ENCODE measurements at regions not wholly inside any gene's neighbourhood (a gene's known extent, or its start where the extent isn't known, plus 50 kb on each side); places are given as distances from the start of the nearest gene placed in this dataset.

GRCh38 chrX:4240541-4241194 lies 527.2 kb upstream of the PRKX start:
- H3K79me1 ChIP-seq (replicated peaks; ENCODE audit: low read length, poor library complexity, severe bottlenecking): no peaks in the 10 kb centered on the region
- H2BK15ac ChIP-seq (ENCODE audit: low read depth, poor library complexity, severe bottlenecking): no peak overlapping the region
- H3K27me3 ChIP-seq (ENCODE audit: control insufficient read depth in 1 of 2, insufficient read depth in 1 of 2, low read length in 2 of 2): no peaks in the 10 kb centered on the region
- H3K4me1 ChIP-seq (ENCODE audit: control insufficient read depth, insufficient read depth, low read depth, low read length): no peaks in the 10 kb centered on the region
- no peak overlapping the region for H3K27ac ChIP-seq (ENCODE audit: low read length, poor library complexity, severe bottlenecking)
- no peak overlapping the region for H2AFZ ChIP-seq (ENCODE audit: low read depth, low read length)
- H2BK12ac ChIP-seq (ENCODE audit: low read length in 2 of 2): no peak overlapping the region
- no peak overlapping the region for H3K4ac ChIP-seq (ENCODE audit: low read depth in 1 of 2, low read length in 2 of 2)
- H2BK5ac ChIP-seq (ENCODE audit: low read depth, low read length, poor library complexity, severe bottlenecking): no peak overlapping the region
- 47% methylated on average over 6 of the region's 6 CpGs for WGBS
- no peak overlapping the region for H3K14ac ChIP-seq (ENCODE audit: low read length in 2 of 2)
- DNase-seq: no peak
- H3K23ac ChIP-seq (ENCODE audit: low read length in 2 of 2): no peak overlapping the region
- no peak overlapping the region for H3K4me3 ChIP-seq (ENCODE audit: insufficient read depth in 1 of 2, low read depth in 1 of 2, low read length in 2 of 2)
- no peak overlapping the region for H3K4me2 ChIP-seq (ENCODE audit: low read length, poor library complexity, severe bottlenecking)
- H4K8ac ChIP-seq (ENCODE audit: low read length): no peak overlapping the region
- peaks cover 33% of the 10 kb centered on the region for H3K9me3 ChIP-seq (ENCODE audit: control insufficient read depth, low read length)
- H2AK5ac ChIP-seq (ENCODE audit: low read length, severe bottlenecking): no peak overlapping the region
- H2BK120ac ChIP-seq (ENCODE audit: low read depth, low read length): no peak overlapping the region
- no peak overlapping the region for H3K9ac ChIP-seq (ENCODE audit: low read length)
- H3K18ac ChIP-seq (ENCODE audit: low read depth in 1 of 2, low read length in 2 of 2): no peak overlapping the region
- H3K36me3 ChIP-seq (ENCODE audit: control insufficient read depth in 1 of 2, insufficient read depth in 2 of 2, low read depth in 1 of 2, low read length in 2 of 2): no peaks in the 10 kb centered on the region
- H4K91ac ChIP-seq (ENCODE audit: low read length): no peak overlapping the region

GRCh38 chrX:4239650-4240540 lies 526.4 kb upstream of the PRKX start:
- Histone ChIP-seq H4K91ac (ENCODE audit: low read length) (no peak overlapping the region), H3K18ac (ENCODE audit: low read depth in 1 of 2, low read length in 2 of 2) (no peak overlapping the region), H3K27me3 (ENCODE audit: control insufficient read depth in 1 of 2, insufficient read depth in 1 of 2, low read length in 2 of 2) (no peaks in the 10 kb centered on the region), H3K4me2 (ENCODE audit: low read length, poor library complexity, severe bottlenecking) (no peak overlapping the region), H3K9ac (ENCODE audit: low read length) (no peak overlapping the region), H3K23ac (ENCODE audit: low read length in 2 of 2) (no peak overlapping the region), H3K14ac (ENCODE audit: low read length in 2 of 2) (no peak overlapping the region), H3K4me1 (ENCODE audit: control insufficient read depth, insufficient read depth, low read depth, low read length) (no peaks in the 10 kb centered on the region), H2BK12ac (ENCODE audit: low read length in 2 of 2) (no peak overlapping the region), H2BK5ac (ENCODE audit: low read depth, low read length, poor library complexity, severe bottlenecking) (no peak overlapping the region), H4K8ac (ENCODE audit: low read length) (no peak overlapping the region), H3K36me3 (ENCODE audit: control insufficient read depth in 1 of 2, insufficient read depth in 2 of 2, low read depth in 1 of 2, low read length in 2 of 2) (no peaks in the 10 kb centered on the region), H2AFZ (ENCODE audit: low read depth, low read length) (no peak overlapping the region), H3K27ac (ENCODE audit: low read length, poor library complexity, severe bottlenecking) (no peak overlapping the region), H2BK15ac (ENCODE audit: low read depth, poor library complexity, severe bottlenecking) (no peak overlapping the region), H2BK120ac (ENCODE audit: low read depth, low read length) (no peak overlapping the region), H3K4ac (ENCODE audit: low read depth in 1 of 2, low read length in 2 of 2) (no peak overlapping the region), H3K79me1 (replicated peaks; ENCODE audit: low read length, poor library complexity, severe bottlenecking) (no peaks in the 10 kb centered on the region), H2AK5ac (ENCODE audit: low read length, severe bottlenecking) (no peak overlapping the region), H3K9me3 (ENCODE audit: control insufficient read depth, low read length) (peaks cover 33% of the 10 kb centered on the region), H3K4me3 (ENCODE audit: insufficient read depth in 1 of 2, low read depth in 1 of 2, low read length in 2 of 2) (no peak overlapping the region)
- DNase-seq: no peak
- WGBS: 58% methylated on average over 5 of the region's 5 CpGs

- Histone ChIP-seq H2BK15ac (ENCODE audit: low read depth, poor library complexity, severe bottlenecking) (no peak overlapping the region), H3K4ac (ENCODE audit: low read depth in 1 of 2, low read length in 2 of 2) (no peak overlapping the region), H3K9me3 (ENCODE audit: control insufficient read depth, low read length) (peaks cover 41% of the 10 kb centered on the region), H3K4me2 (ENCODE audit: low read length, poor library complexity, severe bottlenecking) (no peak overlapping the region), H3K36me3 (ENCODE audit: control insufficient read depth in 1 of 2, insufficient read depth in 2 of 2, low read depth in 1 of 2, low read length in 2 of 2) (no peaks in the 10 kb centered on the region), H2BK12ac (ENCODE audit: low read length in 2 of 2) (no peak overlapping the region), H3K4me3 (ENCODE audit: insufficient read depth in 1 of 2, low read depth in 1 of 2, low read length in 2 of 2) (no peak overlapping the region), H3K9ac (ENCODE audit: low read length) (no peak overlapping the region), H2BK120ac (ENCODE audit: low read depth, low read length) (no peak overlapping the region), H3K79me1 (replicated peaks; ENCODE audit: low read length, poor library complexity, severe bottlenecking) (no peaks in the 10 kb centered on the region), H3K27me3 (ENCODE audit: control insufficient read depth in 1 of 2, insufficient read depth in 1 of 2, low read length in 2 of 2) (no peaks in the 10 kb centered on the region), H2BK5ac (ENCODE audit: low read depth, low read length, poor library complexity, severe bottlenecking) (no peak overlapping the region), H2AK5ac (ENCODE audit: low read length, severe bottlenecking) (no peak overlapping the region), H3K27ac (ENCODE audit: low read length, poor library complexity, severe bottlenecking) (no peak overlapping the region), H3K18ac (ENCODE audit: low read depth in 1 of 2, low read length in 2 of 2) (no peak overlapping the region), H3K14ac (ENCODE audit: low read length in 2 of 2) (no peak overlapping the region), H3K4me1 (ENCODE audit: control insufficient read depth, insufficient read depth, low read depth, low read length) (no peaks in the 10 kb centered on the region), H3K23ac (ENCODE audit: low read length in 2 of 2) (no peak overlapping the region), H4K91ac (ENCODE audit: low read length) (no peak overlapping the region), H4K8ac (ENCODE audit: low read length) (no peak overlapping the region), H2AFZ (ENCODE audit: low read depth, low read length) (no peak overlapping the region)
- no CpG with 5 or more reads among the region's 3 CpGs for WGBS
- DNase-seq: no peak
Observed at GRCh38 chrX:4238916-4239315, 525.5 kb upstream of the PRKX start.

GRCh38 chrX:4225086-4225485 lies 511.6 kb upstream of the PRKX start:
- H3K27ac ChIP-seq (ENCODE audit: low read length, poor library complexity, severe bottlenecking): no peak overlapping the region
- no peak overlapping the region for H3K4me2 ChIP-seq (ENCODE audit: low read length, poor library complexity, severe bottlenecking)

More at GRCh38 chrX:4225086-4225485, 511.6 kb upstream of the PRKX start:
- H2BK12ac ChIP-seq (ENCODE audit: low read length in 2 of 2): no peak overlapping the region
- H3K23ac ChIP-seq (ENCODE audit: low read length in 2 of 2): no peak overlapping the region
- no peak overlapping the region for H3K9ac ChIP-seq (ENCODE audit: low read length)
- H3K4me1 ChIP-seq (ENCODE audit: control insufficient read depth, insufficient read depth, low read depth, low read length): no peaks in the 10 kb centered on the region
- no peaks in the 10 kb centered on the region for H3K79me1 ChIP-seq (replicated peaks; ENCODE audit: low read length, poor library complexity, severe bottlenecking)
- no peaks in the 10 kb centered on the region for H3K27me3 ChIP-seq (ENCODE audit: control insufficient read depth in 1 of 2, insufficient read depth in 1 of 2, low read length in 2 of 2)
- H2AK5ac ChIP-seq (ENCODE audit: low read length, severe bottlenecking): no peak overlapping the region
- no peak for DNase-seq
- H3K14ac ChIP-seq (ENCODE audit: low read length in 2 of 2): no peak overlapping the region
- no peak overlapping the region for H2AFZ ChIP-seq (ENCODE audit: low read depth, low read length)
- no peak overlapping the region for H4K8ac ChIP-seq (ENCODE audit: low read length)
- H3K4ac ChIP-seq (ENCODE audit: low read depth in 1 of 2, low read length in 2 of 2): no peak overlapping the region
- no peak overlapping the region for H2BK15ac ChIP-seq (ENCODE audit: low read depth, poor library complexity, severe bottlenecking)
- peaks cover 4% of the 10 kb centered on the region for H3K9me3 ChIP-seq (ENCODE audit: control insufficient read depth, low read length)
- no peak overlapping the region for H2BK5ac ChIP-seq (ENCODE audit: low read depth, low read length, poor library complexity, severe bottlenecking)
- H3K36me3 ChIP-seq (ENCODE audit: control insufficient read depth in 1 of 2, insufficient read depth in 2 of 2, low read depth in 1 of 2, low read length in 2 of 2): no peaks in the 10 kb centered on the region
- H2BK120ac ChIP-seq (ENCODE audit: low read depth, low read length): no peak overlapping the region
- no peak overlapping the region for H3K18ac ChIP-seq (ENCODE audit: low read depth in 1 of 2, low read length in 2 of 2)
- WGBS: no CpG with 5 or more reads among the region's 2 CpGs
- no peak overlapping the region for H4K91ac ChIP-seq (ENCODE audit: low read length)
- H3K4me3 ChIP-seq (ENCODE audit: insufficient read depth in 1 of 2, low read depth in 1 of 2, low read length in 2 of 2): no peak overlapping the region

Measured in mesenchymal stem cell (in vitro differentiated cells and primary cell).